ENCODE measurements at regions not wholly inside any gene's neighbourhood (a gene's known extent, or its start where the extent isn't known, plus 50 kb on each side); places are given as distances from the start of the nearest gene placed in this dataset.

DNA sequence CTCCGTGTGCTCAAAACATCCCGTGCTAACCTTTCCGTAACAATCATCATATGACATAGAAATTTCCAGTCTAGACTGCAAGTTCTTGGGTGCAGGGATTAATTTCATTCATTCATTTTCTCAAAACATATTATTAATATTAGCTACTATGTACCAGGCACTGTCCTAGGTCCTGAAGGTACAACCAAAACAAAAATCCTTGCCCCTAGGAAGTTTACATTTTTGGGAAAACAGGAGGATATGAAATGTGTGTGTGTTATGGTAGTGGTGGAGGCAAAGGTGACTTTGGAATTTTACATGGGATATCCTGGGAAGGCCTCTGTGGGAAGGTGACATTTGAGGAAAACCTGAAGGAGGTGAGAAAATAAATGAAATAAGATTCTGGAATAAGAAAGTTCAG, 222.6 kb downstream of the LRRC3B start:
- Mint-ChIP-seq H3K27me3 (ENCODE audit: low read depth in 3 of 3) (peaks cover 0 to 1% (median 0%) of the 10 kb centered on the region in 3 donors), H3K27ac (no peak overlapping the region), H3K4me1 (no peaks in the 10 kb centered on the region), H3K9me3 (peaks cover 0 to 14% (median 2%) of the 10 kb centered on the region in 7 donors), H3K36me3 (no peaks in the 10 kb centered on the region), H3K4me3 (no peak overlapping the region)
- H2AFZ ChIP-seq (ENCODE audit: insufficient read depth, low read depth, low read length, poor library complexity, severe bottlenecking), result no peak overlapping the region
- TF ChIP-seq, protein P1, sequence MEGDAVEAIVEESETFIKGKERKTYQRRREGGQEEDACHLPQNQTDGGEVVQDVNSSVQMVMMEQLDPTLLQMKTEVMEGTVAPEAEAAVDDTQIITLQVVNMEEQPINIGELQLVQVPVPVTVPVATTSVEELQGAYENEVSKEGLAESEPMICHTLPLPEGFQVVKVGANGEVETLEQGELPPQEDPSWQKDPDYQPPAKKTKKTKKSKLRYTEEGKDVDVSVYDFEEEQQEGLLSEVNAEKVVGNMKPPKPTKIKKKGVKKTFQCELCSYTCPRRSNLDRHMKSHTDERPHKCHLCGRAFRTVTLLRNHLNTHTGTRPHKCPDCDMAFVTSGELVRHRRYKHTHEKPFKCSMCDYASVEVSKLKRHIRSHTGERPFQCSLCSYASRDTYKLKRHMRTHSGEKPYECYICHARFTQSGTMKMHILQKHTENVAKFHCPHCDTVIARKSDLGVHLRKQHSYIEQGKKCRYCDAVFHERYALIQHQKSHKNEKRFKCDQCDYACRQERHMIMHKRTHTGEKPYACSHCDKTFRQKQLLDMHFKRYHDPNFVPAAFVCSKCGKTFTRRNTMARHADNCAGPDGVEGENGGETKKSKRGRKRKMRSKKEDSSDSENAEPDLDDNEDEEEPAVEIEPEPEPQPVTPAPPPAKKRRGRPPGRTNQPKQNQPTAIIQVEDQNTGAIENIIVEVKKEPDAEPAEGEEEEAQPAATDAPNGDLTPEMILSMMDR (IDR thresholded peaks at IDR 0.05), result no peak
- no peak overlapping the region for H3K27ac ChIP-seq (ENCODE audit: low read depth in 1 of 2, low read length in 2 of 2)
- WGBS (ENCODE audit: insufficient coverage), result 100% methylated on average over 3 of the region's 3 CpGs
- no peaks in the 10 kb centered on the region for H3K27me3 ChIP-seq (ENCODE audit: control insufficient read depth in 2 of 2, insufficient read depth in 2 of 2, low read length in 2 of 2)
- no peak for DNase-seq
- no peaks in the 10 kb centered on the region for H4K20me1 ChIP-seq (ENCODE audit: insufficient read depth, low read length)
- H3K9me3 ChIP-seq (replicated peaks in 1 of 2; ENCODE audit: control insufficient read depth in 1 of 2, insufficient read depth in 1 of 2, low read length in 2 of 2), result peaks cover 18 to 38% of the 10 kb centered on the region in 2 donors
- no peak overlapping the region for H3K4me2 ChIP-seq (replicated peaks; ENCODE audit: extremely low read depth, low read length, poor library complexity, severe bottlenecking)
- H3K79me2 ChIP-seq (ENCODE audit: insufficient read depth, low read length), result no peaks in the 10 kb centered on the region
- H3K4me1 ChIP-seq (ENCODE audit: control insufficient read depth in 1 of 2, insufficient read depth in 2 of 2, low read length in 2 of 2), result no peaks in the 10 kb centered on the region
- intact Hi-C loops (cut with micrococcal nuclease), result no loop called here
- H3K9ac ChIP-seq (ENCODE audit: insufficient read depth, low read length, poor library complexity, severe bottlenecking), result no peak overlapping the region
- no peaks in the 10 kb centered on the region for H3K36me3 ChIP-seq (replicated peaks in 1 of 2; ENCODE audit: control insufficient read depth in 1 of 2, insufficient read depth in 2 of 2, low read length in 2 of 2)
- no peak overlapping the region for H3K4me3 ChIP-seq (replicated peaks in 1 of 3; ENCODE audit: low read depth in 2 of 3, low read length in 3 of 3)

DNA sequence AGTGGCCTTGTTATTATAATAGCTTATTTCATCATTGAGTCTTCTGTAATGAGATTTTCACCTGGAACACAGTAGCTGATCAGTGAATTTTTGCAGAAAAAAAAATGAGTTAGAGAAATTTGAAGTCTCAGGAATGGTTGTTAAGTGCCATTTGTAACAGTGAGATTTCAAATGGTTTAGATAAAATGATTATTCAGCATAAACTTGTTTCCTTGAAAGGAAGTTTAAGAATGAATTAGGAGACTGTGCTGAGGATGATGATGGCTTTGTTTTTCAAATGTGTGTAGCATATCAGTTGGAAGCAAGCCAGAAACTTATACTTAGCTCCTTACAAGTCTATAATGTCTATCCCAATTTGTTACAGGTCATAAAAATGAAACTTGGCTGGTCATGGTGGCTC, 225.1 kb downstream of the LRRC3B start:
- intact Hi-C loops (cut with micrococcal nuclease), result no loop called here
- peaks cover 0 to 12% (median 3%) of the 10 kb centered on the region in 7 donors for H3K9me3 Mint-ChIP-seq
- no peaks in the 10 kb centered on the region for H3K79me2 ChIP-seq (ENCODE audit: insufficient read depth, low read length)
- peaks cover 14 to 29% of the 10 kb centered on the region in 2 donors for H3K9me3 ChIP-seq (replicated peaks in 1 of 2; ENCODE audit: control insufficient read depth in 1 of 2, insufficient read depth in 1 of 2, low read length in 2 of 2)
- no peak for DNase-seq
- H3K4me2 ChIP-seq (replicated peaks; ENCODE audit: extremely low read depth, low read length, poor library complexity, severe bottlenecking), result no peak overlapping the region
- H3K27ac ChIP-seq (ENCODE audit: low read depth in 1 of 2, low read length in 2 of 2), result no peak overlapping the region
- no peaks in the 10 kb centered on the region for H3K36me3 Mint-ChIP-seq
- H3K4me3 ChIP-seq (replicated peaks in 1 of 3; ENCODE audit: low read depth in 2 of 3, low read length in 3 of 3), result no peak overlapping the region
- no peaks in the 10 kb centered on the region for H3K4me1 ChIP-seq (ENCODE audit: control insufficient read depth in 1 of 2, insufficient read depth in 2 of 2, low read length in 2 of 2)
- no peak overlapping the region for H3K27ac Mint-ChIP-seq
- H3K4me3 Mint-ChIP-seq, result no peak overlapping the region
- TF ChIP-seq, protein P1 (IDR thresholded peaks at IDR 0.05), result no peak
- H4K20me1 ChIP-seq (ENCODE audit: insufficient read depth, low read length), result no peaks in the 10 kb centered on the region
- H3K27me3 Mint-ChIP-seq (ENCODE audit: low read depth in 3 of 3), result no peaks in the 10 kb centered on the region
- no peaks in the 10 kb centered on the region for H3K27me3 ChIP-seq (ENCODE audit: control insufficient read depth in 2 of 2, insufficient read depth in 2 of 2, low read length in 2 of 2)
- H2AFZ ChIP-seq (ENCODE audit: insufficient read depth, low read depth, low read length, poor library complexity, severe bottlenecking), result no peak overlapping the region
- no peak overlapping the region for H3K9ac ChIP-seq (ENCODE audit: insufficient read depth, low read length, poor library complexity, severe bottlenecking)
- no peaks in the 10 kb centered on the region for H3K4me1 Mint-ChIP-seq
- no peaks in the 10 kb centered on the region for H3K36me3 ChIP-seq (replicated peaks in 1 of 2; ENCODE audit: control insufficient read depth in 1 of 2, insufficient read depth in 2 of 2, low read length in 2 of 2)
